H1 (cell line): ENCODE measurements at regions not wholly inside any gene's neighbourhood (a gene's known extent, or its start where the extent isn't known, plus 50 kb on each side); places are given as distances from the start of the nearest gene placed in this dataset.

Experiments
- BACH1 ChIP-seq: IDR thresholded peaks from 2 replicates; pipeline ENCODE4 v1.6.1; 2012; ENCODE audit warnings: low read length, improper control_type of control experiment
- CHD7 ChIP-seq: fragments of 300-600 bp; sonication (generic); IDR thresholded peaks from 2 replicates; pipeline ENCODE4 v1.7.1; 2012; ENCODE audit warnings: low read length, moderate library complexity, mild to moderate bottlenecking, inconsistent platforms; ENCODE audit not compliant: insufficient replicate concordance
- CTBP2 ChIP-seq: IDR thresholded peaks from 2 replicates; pipeline ENCODE4 v1.7.0; 2011; ENCODE audit warnings: borderline replicate concordance, mild to moderate bottlenecking, moderate library complexity, mixed read lengths, low read length; ENCODE audit not compliant: insufficient read depth, insufficient read length
- EZH2 ChIP-seq: fragments of 200-600 bp; sonication (generic); IDR thresholded peaks from 2 replicates; pipeline ENCODE4 v1.7.1; 2012; ENCODE audit warnings: low read depth, mild to moderate bottlenecking, moderate library complexity, low read length, inconsistent platforms; ENCODE audit not compliant: severe bottlenecking
- TCF12 ChIP-seq: IDR thresholded peaks from 2 replicates; pipeline ENCODE4 v1.6.1; 2011; ENCODE audit warnings: low read depth, mild to moderate bottlenecking, low read length

- TF ChIP-seq BACH1 (no peak), TCF12 (no peak), EZH2 (no peak), CTBP2 (no peak), CHD7 (no peak)
These were observed 117.2 kb downstream of the RFLNA start (continued) for GRCh38 chr12:124411953-124412645.
